MV-4-11 (cell line): ENCODE measurements at regions not wholly inside any gene's neighbourhood (a gene's known extent, or its start where the extent isn't known, plus 50 kb on each side); places are given as distances from the start of the nearest gene placed in this dataset.
A peak's percentile ranks its signal among the peaks of the same experiment; 100 is the strongest.
"Not testable (repeated sequence)": the region's sequence is repeated elsewhere in the genome, so short reads cannot be mapped to it uniquely, and the experiment has no call there.

Experiments used
- DNase-seq: peaks from one replicate; lab custom pipeline; 2025; lab: John Stamatoyannopoulos, UW

DNA sequence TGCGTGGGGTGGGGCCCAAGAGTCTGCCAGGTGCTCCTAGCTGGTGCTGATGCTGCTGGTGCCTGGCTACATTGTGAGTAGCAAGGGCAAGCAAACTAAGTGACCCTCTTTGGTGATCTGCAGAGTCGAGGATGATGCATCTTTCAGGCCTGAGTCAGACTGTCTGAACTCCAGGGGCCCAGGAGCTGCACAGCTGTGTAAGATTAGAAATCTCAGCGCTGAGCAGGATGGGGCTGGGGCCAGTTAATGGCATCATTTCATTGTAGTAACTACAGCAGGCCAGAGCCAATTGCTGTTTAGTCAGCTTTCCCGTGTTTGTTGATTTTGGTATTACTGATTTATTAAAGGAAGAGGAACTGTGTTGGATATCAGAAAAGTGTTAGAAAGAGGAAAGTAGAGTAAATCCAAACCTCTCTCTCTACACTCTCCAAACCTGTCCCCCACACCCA is 365.2 kb downstream of the PAX1 start:
- DNase-seq, result no peak

DNA sequence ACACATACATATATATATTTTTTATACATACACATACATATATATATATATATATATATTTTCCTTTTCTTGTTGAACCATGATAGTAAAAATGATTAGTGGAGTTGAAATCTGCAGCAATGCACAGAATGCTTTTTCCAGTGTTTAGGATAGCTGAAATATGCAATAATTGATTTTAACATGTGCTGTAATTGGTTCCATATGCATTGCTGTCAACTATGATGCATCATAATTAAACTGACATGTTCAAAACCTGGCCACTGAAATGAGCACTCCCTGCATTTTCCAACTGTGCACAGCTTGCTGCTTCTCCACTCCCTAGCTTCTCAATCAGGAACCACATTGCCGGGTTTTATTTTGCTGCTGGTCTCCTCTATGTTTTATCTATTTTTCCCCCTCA is 358.3 kb downstream of the PAX1 start:
- DNase-seq, result no peak

DNA sequence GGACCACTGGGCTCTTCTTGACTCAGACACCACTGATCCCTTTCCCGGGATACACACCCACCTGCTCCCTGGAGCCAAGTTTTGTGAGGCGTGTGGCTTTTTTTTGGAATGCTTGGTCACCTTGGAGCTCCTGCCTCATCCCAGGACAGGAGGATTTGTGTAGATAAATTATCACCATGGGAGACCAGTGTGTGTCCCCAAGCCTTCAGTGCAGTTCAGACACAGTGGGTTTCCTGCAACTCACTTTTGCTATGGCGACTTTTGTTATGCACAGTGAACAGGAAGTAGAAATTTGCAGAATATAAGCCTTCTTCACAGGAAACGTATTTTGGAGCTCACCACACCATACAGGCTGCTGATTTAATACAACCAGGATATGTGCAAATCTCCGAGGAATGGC is 357.4 kb downstream of the PAX1 start:
- DNase-seq, result no peak

DNA sequence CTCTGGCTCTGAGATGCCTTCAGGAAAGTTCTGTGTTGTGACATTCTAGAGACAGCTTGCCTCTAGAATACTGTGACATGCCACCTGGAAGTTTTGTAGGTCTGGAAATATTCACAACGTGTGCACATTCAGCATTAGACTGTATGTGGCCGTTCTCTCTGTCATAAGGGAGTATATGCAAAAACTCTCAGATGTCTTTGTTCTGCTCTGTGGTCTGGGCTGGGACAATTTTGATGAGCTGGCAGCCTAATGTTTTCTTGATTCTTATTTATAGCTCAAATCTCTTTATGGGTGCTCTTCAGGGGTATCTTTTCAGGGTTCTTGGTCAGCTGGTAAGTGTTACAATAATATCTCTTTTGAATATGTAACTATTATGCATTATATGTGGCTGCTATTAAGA is 355.1 kb downstream of the PAX1 start:
- DNase-seq, result no peak

DNA sequence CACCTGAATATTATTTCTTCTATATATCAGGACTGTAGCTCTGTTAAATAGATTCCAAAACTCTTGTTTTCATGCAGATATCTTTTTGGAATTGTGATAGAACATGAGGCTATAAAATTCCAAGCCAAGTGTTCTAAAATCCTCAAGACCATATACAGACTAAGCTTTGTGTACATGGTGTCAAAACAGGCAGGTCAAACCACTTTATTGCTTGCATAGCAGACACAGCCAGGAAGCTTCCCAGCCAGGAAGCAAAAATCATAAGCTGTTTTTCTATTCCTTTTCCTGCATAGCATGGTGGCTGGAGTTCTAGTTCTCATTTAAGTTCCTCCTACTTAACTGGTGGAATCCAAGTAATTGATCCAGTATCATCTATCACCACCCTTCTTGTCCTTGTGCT is 353.3 kb downstream of the PAX1 start:
- DNase-seq, result no peak

DNA sequence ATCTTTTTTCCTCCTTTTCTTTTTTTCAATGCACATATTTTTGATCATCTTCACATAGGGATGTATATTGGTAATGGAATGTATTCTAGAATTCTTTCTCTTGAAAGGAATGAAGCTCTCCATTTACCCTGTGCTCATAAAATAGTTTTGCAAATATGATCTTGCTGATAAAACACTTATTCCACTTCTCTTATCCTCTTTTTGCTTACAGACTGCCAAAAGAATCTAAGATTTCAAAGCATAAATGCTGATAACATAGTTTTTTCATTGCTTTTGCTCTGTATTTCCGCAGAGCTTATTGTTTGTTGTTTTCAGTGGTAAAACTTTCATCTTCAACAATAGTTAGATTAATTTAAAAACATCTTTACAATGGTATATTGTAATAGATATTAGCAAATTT is 350.5 kb downstream of the PAX1 start:
- DNase-seq, result no peak

DNA sequence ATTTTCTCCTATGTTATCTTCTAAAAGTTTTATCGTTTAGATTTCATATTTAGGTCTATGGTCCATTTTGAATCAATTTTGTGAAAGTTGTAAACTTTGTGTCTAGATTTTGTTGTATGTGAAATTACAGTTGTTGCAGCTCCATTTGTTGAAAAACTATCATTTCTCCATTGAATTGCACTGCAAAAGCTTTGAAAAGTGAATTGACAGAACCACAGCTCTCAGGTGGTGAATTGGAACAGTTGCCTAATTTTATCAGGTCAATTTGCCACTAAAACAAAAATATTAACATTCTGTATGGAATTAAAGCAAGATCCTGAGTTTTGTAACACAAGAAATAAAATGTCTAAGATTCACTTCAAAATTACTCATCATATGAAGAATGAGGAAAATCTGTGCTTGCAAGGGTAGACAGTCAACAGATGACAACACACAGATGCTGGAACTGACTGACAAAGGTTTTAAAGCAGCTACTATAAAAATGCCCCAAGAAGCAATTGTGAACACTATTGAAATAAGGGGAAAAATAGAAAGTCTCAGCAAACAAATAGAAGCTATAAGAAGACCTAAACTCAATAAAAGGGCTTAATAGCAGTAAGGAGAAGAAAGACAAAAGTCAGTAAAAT is 346.7 kb downstream of the PAX1 start:
- no peak for DNase-seq

DNA sequence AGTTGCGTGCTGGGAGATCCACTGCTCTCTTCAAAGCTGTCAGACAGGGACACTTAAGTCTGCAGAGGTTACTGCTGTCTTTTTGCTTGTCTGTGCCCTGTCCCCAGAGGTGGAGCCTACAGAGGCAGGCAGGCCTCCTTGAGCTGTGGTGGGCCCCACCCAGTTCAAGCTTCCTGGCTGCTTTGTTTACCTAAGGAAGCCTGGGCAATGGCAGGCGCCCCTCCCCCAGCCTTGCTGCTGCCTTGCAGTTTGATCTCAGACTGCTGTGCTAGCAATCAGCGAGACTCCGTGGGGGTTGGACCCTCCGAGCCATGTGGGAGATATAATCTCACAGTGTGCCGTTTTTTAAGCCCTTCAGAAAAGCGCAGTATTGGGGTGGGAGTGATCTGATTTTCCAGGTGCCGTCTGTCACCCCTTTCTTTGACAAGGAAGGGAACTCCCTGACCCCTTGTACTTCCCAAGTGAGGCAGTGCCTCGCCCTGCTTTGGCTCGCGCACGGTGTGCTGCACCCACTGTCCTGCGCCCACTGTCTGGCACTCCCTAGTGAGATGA is 340.6 kb downstream of the PAX1 start:
- DNase-seq, result not testable (repeated sequence)

DNA sequence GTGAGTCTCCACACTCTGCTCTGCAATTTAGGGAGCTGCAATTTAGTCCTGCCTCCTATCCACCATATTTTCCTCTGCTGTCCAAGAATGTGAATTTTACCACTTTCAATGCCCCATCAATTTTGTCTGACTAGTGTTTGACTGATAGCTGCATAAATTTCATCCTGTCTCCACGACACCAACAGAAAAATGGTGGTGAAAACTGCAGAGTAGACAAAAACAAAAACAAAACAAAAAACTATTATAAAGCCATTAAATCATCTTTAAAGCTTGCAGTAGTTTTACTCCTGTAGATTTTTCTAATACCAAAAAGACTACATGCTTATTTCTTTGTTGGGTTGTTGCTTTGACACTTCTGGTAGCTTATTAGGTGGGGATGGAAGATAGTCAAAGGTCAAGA is 322.0 kb downstream of the PAX1 start:
- no peak for DNase-seq

DNA sequence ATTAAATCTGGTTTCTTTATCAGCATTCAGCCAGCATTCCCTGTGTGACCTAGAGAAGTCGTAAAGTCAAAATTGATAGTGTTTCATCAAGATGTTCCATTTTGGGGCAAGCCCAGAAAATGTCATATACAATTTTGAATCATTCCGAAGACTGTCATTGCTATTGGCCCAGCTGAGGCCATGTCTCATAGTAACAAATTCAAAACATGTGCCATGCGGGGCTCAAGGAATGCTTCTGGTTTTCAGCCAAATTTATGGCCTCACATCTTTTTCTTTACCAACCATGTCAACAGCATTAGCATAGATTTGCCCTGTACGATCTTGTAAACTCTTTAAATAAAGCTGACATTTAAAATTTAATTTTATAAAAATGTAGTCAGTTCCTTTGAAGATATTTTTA is 314.7 kb downstream of the PAX1 start:
- no peak for DNase-seq

DNA sequence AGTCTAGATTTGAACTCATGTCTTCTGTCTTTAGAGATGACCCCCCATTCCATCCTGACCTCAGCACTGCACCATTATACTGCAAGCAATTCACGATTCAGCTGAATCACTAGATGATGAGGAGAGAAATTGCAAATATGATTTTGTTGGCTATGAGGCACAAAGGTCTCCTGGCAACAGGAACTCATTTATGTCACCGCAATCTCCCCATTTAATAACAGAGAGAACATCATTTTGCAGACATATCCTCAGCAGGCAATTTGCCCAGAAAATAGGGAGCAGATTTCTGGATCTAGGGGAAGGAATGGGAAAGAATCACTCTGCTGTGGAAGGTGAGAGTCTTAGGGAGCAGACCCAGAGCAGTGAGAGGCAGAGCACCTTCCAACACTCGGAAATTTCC is 303.0 kb downstream of the PAX1 start:
- no peak for DNase-seq

DNA sequence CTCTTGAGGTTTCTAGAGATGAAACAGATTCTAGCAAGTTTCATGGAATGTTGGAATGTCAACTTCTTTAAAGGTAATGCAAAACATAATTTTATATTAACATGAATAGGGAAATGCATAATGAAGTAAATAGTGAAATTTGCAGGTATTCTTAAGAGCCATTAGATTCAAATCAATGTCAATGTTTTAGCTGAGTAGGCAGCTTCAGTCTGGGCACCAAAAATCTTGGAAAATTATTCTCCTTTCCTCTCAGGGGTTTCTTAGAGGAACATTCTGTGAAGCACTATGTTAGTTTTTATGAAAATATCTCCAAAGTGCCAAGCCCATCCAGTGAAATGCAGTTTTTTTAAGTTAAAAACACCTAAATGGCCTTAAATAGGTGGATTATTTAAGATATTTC is 300.8 kb downstream of the PAX1 start:
- no peak for DNase-seq

DNA sequence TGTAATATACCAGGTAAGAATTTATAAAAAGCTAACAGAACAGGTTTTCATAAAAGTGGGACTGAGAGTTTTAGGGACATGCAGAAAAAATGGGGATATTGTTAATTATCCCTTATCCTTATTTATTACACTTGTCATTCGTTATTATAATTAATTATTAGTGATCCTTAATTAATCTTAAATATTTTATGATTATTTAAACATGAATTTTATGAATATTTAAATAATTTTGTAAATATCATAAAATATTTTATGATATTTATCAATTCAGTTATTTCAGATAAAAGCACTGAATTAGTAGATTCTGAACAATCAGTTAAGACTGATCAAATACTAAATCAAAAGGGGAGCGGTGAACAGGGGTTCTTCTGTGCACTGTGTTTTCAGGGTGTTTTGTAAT is 300.1 kb downstream of the PAX1 start:
- DNase-seq, result no peak

DNA sequence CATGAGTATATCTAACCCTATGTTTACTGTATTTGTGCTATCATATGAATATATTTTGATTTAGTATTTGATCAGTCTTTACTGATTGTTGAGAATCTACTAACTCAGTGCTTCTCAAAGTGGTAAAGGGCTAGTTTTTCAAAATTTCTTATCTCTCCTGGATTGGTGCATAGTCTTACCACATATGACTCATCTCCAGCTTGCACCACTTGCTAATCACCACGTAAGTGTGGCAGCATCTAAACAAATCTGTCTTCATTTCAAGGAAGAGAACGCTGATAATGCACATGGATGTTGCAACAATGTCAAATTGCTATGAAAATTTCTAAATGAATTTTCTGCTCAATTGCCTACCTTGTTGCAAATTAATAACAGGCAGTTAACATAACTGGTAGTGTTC is 299.5 kb downstream of the PAX1 start:
- DNase-seq, result peak; percentile 8

DNA sequence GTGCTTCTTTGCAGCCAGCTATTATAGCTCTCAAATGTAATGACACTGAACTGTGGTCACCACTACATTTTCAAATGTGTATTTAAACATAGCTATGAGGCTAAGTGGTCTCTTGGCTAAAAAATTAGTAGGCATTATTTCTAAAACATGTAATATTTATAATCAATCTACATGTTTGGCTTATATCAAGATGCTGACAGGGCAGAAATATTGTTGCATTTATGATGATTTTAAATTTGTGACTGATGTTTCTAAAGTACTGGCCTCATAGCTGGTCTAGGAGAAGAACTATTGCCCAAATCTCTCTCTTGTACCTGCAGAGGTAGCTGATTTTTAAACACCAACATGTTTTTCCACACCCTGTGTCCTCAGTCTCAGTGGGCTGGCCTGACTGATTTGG is 298.2 kb downstream of the PAX1 start:
- DNase-seq, result no peak

DNA sequence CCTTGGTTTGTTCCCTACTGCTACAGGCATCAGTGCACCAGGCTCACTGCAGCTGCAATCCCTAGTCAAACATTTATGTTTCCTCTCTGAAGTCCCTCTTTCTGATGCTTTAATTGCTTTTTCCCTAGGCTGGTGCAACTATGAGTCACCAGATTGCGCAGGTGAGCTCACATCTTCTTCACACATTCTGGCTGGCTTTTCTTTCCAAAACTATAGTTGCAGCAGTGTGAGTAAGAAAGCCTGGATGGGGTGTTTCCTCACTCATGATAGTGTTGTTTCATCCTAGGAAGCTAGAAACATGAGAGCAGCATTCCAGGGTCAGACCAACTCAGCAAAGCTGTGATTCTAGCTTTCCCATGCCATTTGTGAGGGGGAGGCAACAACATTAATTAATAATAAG is 296.4 kb downstream of the PAX1 start:
- no peak for DNase-seq

DNA sequence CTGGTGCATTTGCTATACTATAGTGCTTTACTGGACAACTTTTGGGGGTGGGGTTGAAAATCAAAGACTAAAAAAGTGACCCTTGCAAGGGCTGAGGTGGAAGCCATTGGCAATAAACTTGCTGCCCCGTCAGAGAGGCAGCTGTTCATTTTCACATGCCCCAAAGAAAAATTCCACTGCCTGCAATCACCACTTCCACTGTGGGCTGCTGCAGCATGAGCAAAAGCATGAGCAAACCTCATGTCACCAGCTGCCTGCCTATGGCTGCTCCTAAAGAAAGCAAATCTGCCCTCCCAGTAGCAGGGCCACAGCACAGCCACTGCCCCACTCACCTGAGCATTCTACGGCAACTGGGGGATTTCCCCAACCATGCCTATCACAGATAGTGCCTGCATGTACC is 290.0 kb downstream of the PAX1 start:
- DNase-seq, result no peak

DNA sequence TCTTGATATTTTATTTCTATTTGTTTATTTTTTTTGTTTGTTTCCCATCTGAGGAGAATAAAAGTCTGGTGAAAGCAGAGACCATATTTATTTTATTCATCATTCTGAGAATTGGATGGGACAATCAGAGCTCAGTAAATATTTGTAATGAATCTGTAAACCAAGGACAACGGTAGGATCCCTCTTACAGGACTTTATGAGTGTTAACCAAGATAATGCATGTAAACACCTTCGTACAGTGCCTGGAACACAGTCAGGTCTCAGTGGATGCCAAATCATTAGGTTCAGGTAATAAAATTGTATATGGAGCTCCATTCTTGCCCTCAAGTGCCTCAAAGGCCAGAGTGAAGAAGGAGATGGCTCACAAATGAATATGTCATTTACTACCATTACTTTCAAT is 288.7 kb downstream of the PAX1 start:
- DNase-seq, result no peak

DNA sequence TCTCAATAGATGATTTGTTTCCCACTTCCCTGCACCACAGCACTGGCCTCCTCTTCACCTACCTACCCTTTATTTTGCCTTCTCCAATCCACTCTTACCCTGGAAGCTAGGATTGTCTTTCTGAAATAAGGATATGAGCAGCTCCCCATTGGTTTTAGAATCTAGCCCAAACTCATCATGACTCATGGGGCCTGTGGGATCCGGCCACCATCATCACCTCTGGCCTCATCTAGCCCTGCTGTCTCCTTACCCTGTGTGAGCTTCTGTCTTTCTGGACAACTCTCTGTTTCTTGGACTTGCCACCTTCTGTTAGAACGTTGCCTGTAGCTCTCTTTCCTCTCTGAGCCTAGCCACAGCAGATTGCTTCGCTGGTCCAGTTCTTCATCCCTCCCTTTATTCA is 277.1 kb downstream of the PAX1 start:
- no peak for DNase-seq

DNA sequence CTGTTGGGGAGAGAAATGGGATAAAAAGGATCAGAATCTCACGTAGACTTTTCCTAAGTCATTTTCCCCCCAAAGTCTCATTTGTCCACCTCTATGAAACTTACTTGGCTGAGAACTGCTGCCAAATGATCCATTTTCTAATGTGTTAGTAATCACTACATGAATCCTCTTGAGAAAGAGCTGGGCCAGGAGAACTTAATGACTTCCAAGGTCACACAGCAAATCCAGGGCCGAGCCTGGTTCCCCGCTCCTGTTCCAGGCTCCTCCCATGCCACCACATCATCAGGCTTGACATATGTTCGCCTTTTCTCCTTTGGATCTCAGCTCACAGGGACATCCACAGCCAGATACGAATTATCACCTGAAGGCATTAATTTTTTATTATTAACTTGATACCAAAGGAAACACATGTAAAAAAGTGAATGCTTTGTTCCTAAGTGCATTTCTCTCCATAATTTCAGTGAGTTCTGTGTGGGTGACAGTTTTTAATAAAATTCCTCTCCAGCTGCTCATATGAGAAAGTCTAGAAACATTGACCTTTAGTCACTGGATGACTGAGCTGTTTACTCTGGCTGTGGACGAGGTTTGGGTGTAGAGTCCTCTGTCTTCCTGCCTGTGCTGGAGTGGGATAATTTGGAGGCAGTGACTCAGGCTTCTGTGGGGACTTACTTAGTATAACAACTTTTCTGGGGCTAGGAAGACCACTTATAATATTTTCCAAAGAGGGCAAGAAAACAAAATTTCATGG is 276.3 kb downstream of the PAX1 start:
- no peak for DNase-seq

DNA sequence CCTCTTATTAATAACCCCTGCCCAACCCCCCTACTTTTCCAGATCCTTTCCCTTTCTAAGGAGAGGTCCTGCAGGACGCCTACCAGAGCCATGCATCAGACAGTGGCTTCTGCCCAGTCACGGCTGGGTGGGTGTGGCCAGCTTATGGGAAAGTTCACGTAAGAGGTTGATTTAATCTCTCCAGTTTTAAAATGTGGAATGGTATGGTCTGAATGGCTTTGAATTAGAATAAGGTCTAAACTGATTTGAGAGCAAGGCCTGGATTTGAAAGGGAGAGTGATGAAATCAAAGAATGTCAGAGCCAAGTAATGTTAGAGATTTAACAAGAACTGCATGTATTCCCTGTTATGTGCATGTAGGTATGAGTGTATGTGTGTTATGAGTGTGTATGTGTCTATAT is 275.7 kb downstream of the PAX1 start:
- no peak for DNase-seq

DNA sequence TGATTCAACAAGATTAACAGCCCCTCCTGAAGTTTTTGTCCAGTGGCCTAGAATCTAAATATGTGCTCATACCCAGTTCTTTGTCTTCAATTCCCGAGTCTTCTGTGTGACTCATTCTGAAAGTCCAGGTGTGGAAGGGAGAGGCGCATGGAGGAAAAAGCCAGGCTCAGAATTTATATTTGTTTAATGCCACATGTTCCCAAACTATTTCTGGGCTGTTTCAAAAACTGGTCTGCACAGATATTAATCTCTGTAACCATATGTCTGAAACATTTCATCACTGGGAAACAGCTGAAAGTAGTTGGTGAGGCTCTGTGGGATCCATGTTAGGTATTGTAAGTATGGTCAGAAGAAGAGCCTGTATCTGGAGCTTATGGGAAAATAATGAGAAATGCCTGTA is 266.0 kb downstream of the PAX1 start:
- DNase-seq, result no peak

DNA sequence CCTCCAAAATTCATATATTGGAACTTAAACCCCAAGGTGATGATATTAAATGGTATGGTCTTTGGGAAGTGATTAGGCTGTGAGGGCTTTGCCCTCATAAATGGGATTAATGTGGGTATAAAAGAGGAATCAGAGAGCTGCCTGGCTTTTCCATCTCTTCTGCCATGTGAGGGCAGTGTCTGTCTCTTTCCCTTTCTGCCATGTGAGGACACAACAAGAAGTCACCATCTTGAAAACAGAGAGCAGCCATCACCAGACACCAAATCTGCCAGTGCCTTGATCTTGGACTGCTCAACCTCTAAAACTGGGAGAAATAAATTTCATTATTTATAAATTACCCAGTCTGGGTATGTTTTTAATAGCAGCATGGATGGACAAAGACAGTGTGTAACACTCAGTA is 263.0 kb downstream of the PAX1 start:
- DNase-seq, result no peak

DNA sequence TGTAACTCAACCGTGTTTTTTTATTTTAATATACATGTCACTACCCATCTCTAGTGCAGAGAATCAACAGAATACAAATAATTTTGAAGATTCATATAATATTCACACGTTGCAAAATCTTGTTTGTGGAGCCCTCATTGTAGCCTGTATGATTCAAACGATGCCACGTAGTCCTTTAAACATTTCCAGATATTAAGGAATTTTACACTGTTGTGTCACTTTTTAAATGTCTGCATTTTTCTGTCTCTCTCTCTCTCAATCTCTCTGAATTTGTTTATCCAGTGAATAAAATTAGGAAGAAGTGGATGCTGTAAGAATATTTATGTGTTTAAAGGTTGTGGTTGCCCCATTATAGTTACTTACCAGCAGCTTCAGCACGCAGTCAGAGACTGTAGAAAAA is 262.0 kb downstream of the PAX1 start:
- no peak for DNase-seq
